T-cell (primary cell): ENCODE measurements at regions not wholly inside any gene's neighbourhood (a gene's known extent, or its start where the extent isn't known, plus 50 kb on each side); places are given as distances from the start of the nearest gene placed in this dataset.

Source experiments
- ATAC-seq, 4 experiments: fragments of 200-7000 bp in 3 of 4; fragments of 150-1000 bp in 1 of 4; cut with Tn5 transposase; replicated peaks in 1 of 4; 1 replicate in 3 of 4; 2 replicates in 1 of 4; pipeline ENCODE4 v1.10.0; 2021; ENCODE audit warnings: moderate library complexity in 3 of 4, mild to moderate bottlenecking in 2 of 4, moderate number of reproducible peaks in 1 of 4
- CTCF ChIA-PET, 2 donors: fragments of 300-600 bp; sonication (Branson Sonifier 250); formaldehyde crosslinking; loops; one replicate each; lab custom pipeline; 2022; ENCODE audit warnings: antibody characterized with exemption in 2 of 2; lab: Charles Lee
- POLR2A ChIA-PET, 2 donors: fragments of 300-600 bp; sonication (Branson Sonifier 250); formaldehyde crosslinking; loops; one replicate each; lab custom pipeline; 2022; ENCODE audit warnings: antibody characterized with exemption in 2 of 2; lab: Charles Lee
- DNase-seq, 35 experiments: peaks; one replicate each; pipeline versions ENCODE4 v3.0.0 to v3.0.0-alpha.2; 2013 to 2023
- H3K27ac ChIP-seq: one replicate; pipeline ENCODE4 v1.5.1; 2013; ENCODE audit warnings: low read length
- H3K27me3 ChIP-seq, 2 experiments: replicated peaks in 1 of 2; 1 replicate in 1 of 2; 2 replicates in 1 of 2; pipeline versions ENCODE4 v1.6.1 to v1.7.0; 2013; ENCODE audit warnings: low read length in 1 of 2, mixed read lengths in 1 of 2; ENCODE audit not compliant: control insufficient read depth in 2 of 2, insufficient read depth in 2 of 2; ENCODE audit errors: extremely low read depth in 1 of 2
- H3K36me3 ChIP-seq, 2 donors: 1 replicate in 1 of 2; 2 replicates in 1 of 2; pipeline versions ENCODE4 v1.6.1 to v1.7.0; 2013; ENCODE audit warnings: low read length in 1 of 2; ENCODE audit not compliant: control insufficient read depth in 2 of 2, insufficient read depth in 1 of 2; ENCODE audit errors: extremely low read depth in 1 of 2
- H3K4me1 ChIP-seq, 2 experiments: 1 replicate in 1 of 2; 2 replicates in 1 of 2; pipeline versions ENCODE4 v1.6.1 to v1.7.0; 2013; ENCODE audit warnings: low read length in 2 of 2, mixed read lengths in 1 of 2; ENCODE audit not compliant: insufficient read depth in 2 of 2, control insufficient read depth in 1 of 2; ENCODE audit errors: extremely low read depth in 1 of 2
- H3K4me3 ChIP-seq, 2 donors: 1 replicate in 1 of 2; 2 replicates in 1 of 2; pipeline versions ENCODE4 v1.5.1 to v1.7.0; 2013; ENCODE audit warnings: mild to moderate bottlenecking in 2 of 2, low read length in 1 of 2, moderate library complexity in 1 of 2; ENCODE audit not compliant: control insufficient read depth in 1 of 2; ENCODE audit errors: extremely low read depth in 1 of 2
- H3K9me3 ChIP-seq: 2 replicates; pipeline ENCODE4 v1.7.0; 2013
- H3K27ac Mint-ChIP-seq, 2 donors: one replicate each; pipeline ENCODE4 v1.8.0; 2020 to 2021; ENCODE audit warnings: mild to moderate bottlenecking in 2 of 2, mixed read lengths in 2 of 2
- H3K27me3 Mint-ChIP-seq, 2 donors: one replicate each; pipeline ENCODE4 v1.8.0; 2021 to 2022; ENCODE audit warnings: mixed read lengths in 2 of 2
- H3K36me3 Mint-ChIP-seq: one replicate; pipeline ENCODE4 v1.8.0; 2021; ENCODE audit warnings: mixed read lengths
- H3K4me1 Mint-ChIP-seq, 3 donors: one replicate each; pipeline ENCODE4 v1.8.0; 2020 to 2022; ENCODE audit warnings: mixed read lengths in 3 of 3, mild to moderate bottlenecking in 1 of 3
- H3K4me3 Mint-ChIP-seq, 3 donors: one replicate each; pipeline ENCODE4 v1.8.0; 2020 to 2022; ENCODE audit warnings: mild to moderate bottlenecking in 3 of 3, mixed read lengths in 3 of 3, moderate library complexity in 3 of 3
- H3K9me3 Mint-ChIP-seq, 3 donors: one replicate each; pipeline ENCODE4 v1.8.0; 2020 to 2022; ENCODE audit warnings: mixed read lengths in 3 of 3
- WGBS: methylation state at CpG from one replicate; pipeline ENCODE4 v1.1.5; 2013; ENCODE audit warnings: missing lambda C conversion rate; ENCODE audit not compliant: insufficient coverage; 5-methylcytosine and 5-hydroxymethylcytosine counted together

GRCh38 chr3:30069056-30069455 is 537.3 kb upstream of the TGFBR2 start:
- WGBS = no CpG with 5 or more reads among the region's 2 CpGs
- Histone ChIP-seq H3K4me1 (no peaks in the 10 kb centered on the region), H3K36me3 (no peaks in the 10 kb centered on the region), H3K27ac (no peak overlapping the region), H3K27me3 (peaks cover 0 to 7% of the 10 kb centered on the region in 2 experiments), H3K9me3 (no peaks in the 10 kb centered on the region), H3K4me3 (no peak overlapping the region)
- Mint-ChIP-seq H3K36me3 (no peaks in the 10 kb centered on the region), H3K27me3 (peaks cover 14 to 15% of the 10 kb centered on the region in 2 donors), H3K9me3 (peaks cover 0 to 6% (median 0%) of the 10 kb centered on the region in 3 donors), H3K4me3 (no peak overlapping the region), H3K27ac (no peak overlapping the region), H3K4me1 (no peaks in the 10 kb centered on the region)
- ChIA-PET CTCF (no interaction called here), POLR2A (no interaction called here)
- ATAC-seq (no peak), DNase-seq (no peak)

GRCh38 chr3:30073040-30073439 is 533.4 kb upstream of the TGFBR2 start:
- no peak overlapping the region for H3K27ac Mint-ChIP-seq
- Histone ChIP-seq H3K9me3 (no peaks in the 10 kb centered on the region), H3K4me3 (no peak overlapping the region), H3K27ac (no peak overlapping the region), H3K4me1 (no peaks in the 10 kb centered on the region), H3K27me3 (no peaks in the 10 kb centered on the region), H3K36me3 (no peaks in the 10 kb centered on the region)
- POLR2A ChIA-PET = interaction anchor here in 1 of 2 donors (0.6 kb wide), 1 partner anchor 12 kb away, joined by 4 read pairs; no protein-coding TSS in a partner anchor
- H3K9me3 Mint-ChIP-seq = no peaks in the 10 kb centered on the region
- CTCF ChIA-PET = no interaction called here
- ATAC-seq (no peak), DNase-seq (no peak)
- no peaks in the 10 kb centered on the region for H3K4me1 Mint-ChIP-seq
- no peak overlapping the region for H3K4me3 Mint-ChIP-seq
- H3K27me3 Mint-ChIP-seq = no peaks in the 10 kb centered on the region
- no peaks in the 10 kb centered on the region for H3K36me3 Mint-ChIP-seq

- Mint-ChIP-seq H3K27ac (no peak overlapping the region), H3K36me3 (no peaks in the 10 kb centered on the region), H3K4me1 (no peaks in the 10 kb centered on the region), H3K4me3 (no peak overlapping the region), H3K9me3 (no peaks in the 10 kb centered on the region), H3K27me3 (no peaks in the 10 kb centered on the region)
- WGBS = no CpG with 5 or more reads among the region's 1 CpG
- Histone ChIP-seq H3K4me3 (no peak overlapping the region), H3K9me3 (no peaks in the 10 kb centered on the region), H3K27me3 (no peaks in the 10 kb centered on the region), H3K36me3 (no peaks in the 10 kb centered on the region), H3K27ac (no peak overlapping the region), H3K4me1 (no peaks in the 10 kb centered on the region)
- ChIA-PET CTCF (interaction anchor here in 1 of 2 donors (0.6 to 0.7 kb wide), 2 partner anchors 383 to 1582 kb away, joined by 5 read pairs; no protein-coding TSS in a partner anchor), POLR2A (no interaction called here)
- DNase-seq (no peak), ATAC-seq (no peak)
Measured at GRCh38 chr3:30073622-30074021, 532.8 kb upstream of the TGFBR2 start.

- H3K36me3 Mint-ChIP-seq = no peaks in the 10 kb centered on the region
- H3K27ac Mint-ChIP-seq = no peak overlapping the region
- no peaks in the 10 kb centered on the region for H3K4me1 ChIP-seq
- no peaks in the 10 kb centered on the region for H3K9me3 ChIP-seq
- WGBS = no CpG with 5 or more reads among the region's 2 CpGs
- H3K27ac ChIP-seq = no peak overlapping the region
- ChIA-PET CTCF (no interaction called here), POLR2A (no interaction called here)
- no peaks in the 10 kb centered on the region for H3K27me3 ChIP-seq
- no peak overlapping the region for H3K4me3 ChIP-seq
- no peaks in the 10 kb centered on the region for H3K4me1 Mint-ChIP-seq
- H3K4me3 Mint-ChIP-seq = no peak overlapping the region
- ATAC-seq = no peak
- no peaks in the 10 kb centered on the region for H3K36me3 ChIP-seq
- H3K27me3 Mint-ChIP-seq = no peaks in the 10 kb centered on the region
- H3K9me3 Mint-ChIP-seq = no peaks in the 10 kb centered on the region
- DNase-seq = no peak
Measured at GRCh38 chr3:30075514-30075913, 530.9 kb upstream of the TGFBR2 start.

GRCh38 chr3:30076899-30077298 is 529.5 kb upstream of the TGFBR2 start:
- no peak overlapping the region for H3K27ac Mint-ChIP-seq
- no peaks in the 10 kb centered on the region for H3K36me3 Mint-ChIP-seq
- H3K36me3 ChIP-seq = no peaks in the 10 kb centered on the region
- H3K4me1 Mint-ChIP-seq = no peaks in the 10 kb centered on the region
- H3K9me3 ChIP-seq = no peaks in the 10 kb centered on the region
- no peak overlapping the region for H3K4me3 Mint-ChIP-seq
- no peaks in the 10 kb centered on the region for H3K27me3 ChIP-seq
- ChIA-PET CTCF (no interaction called here), POLR2A (no interaction called here)
- H3K4me1 ChIP-seq = no peaks in the 10 kb centered on the region
- DNase-seq (no peak), ATAC-seq (no peak)
- H3K9me3 Mint-ChIP-seq = no peaks in the 10 kb centered on the region
- H3K27ac ChIP-seq = no peak overlapping the region
- H3K4me3 ChIP-seq = no peak overlapping the region
- no peaks in the 10 kb centered on the region for H3K27me3 Mint-ChIP-seq

GRCh38 chr3:30077746-30078145 is 528.7 kb upstream of the TGFBR2 start:
- no peak overlapping the region for H3K4me3 Mint-ChIP-seq
- ATAC-seq (no peak), DNase-seq (no peak)
- H3K27ac Mint-ChIP-seq = no peak overlapping the region
- POLR2A ChIA-PET = interaction anchor here (0.6 to 0.7 kb wide), 2 partner anchors 22 to 636 kb away, joined by 3 read pairs; no protein-coding TSS in a partner anchor
- Histone ChIP-seq H3K9me3 (no peaks in the 10 kb centered on the region), H3K4me3 (no peak overlapping the region), H3K27me3 (no peaks in the 10 kb centered on the region), H3K27ac (no peak overlapping the region), H3K36me3 (no peaks in the 10 kb centered on the region), H3K4me1 (no peaks in the 10 kb centered on the region)
- peaks cover 0 to 4% of the 10 kb centered on the region in 2 donors for H3K27me3 Mint-ChIP-seq
- H3K36me3 Mint-ChIP-seq = no peaks in the 10 kb centered on the region
- no peaks in the 10 kb centered on the region for H3K9me3 Mint-ChIP-seq
- H3K4me1 Mint-ChIP-seq = no peaks in the 10 kb centered on the region
- CTCF ChIA-PET = interaction anchor here in 1 of 2 donors (1.6 kb wide), 1 partner anchor 242 kb away, joined by 3 read pairs; no protein-coding TSS in a partner anchor
- no CpG with 5 or more reads among the region's 2 CpGs for WGBS

GRCh38 chr3:30078736-30079135 is 527.7 kb upstream of the TGFBR2 start:
- H3K4me1 Mint-ChIP-seq = no peaks in the 10 kb centered on the region
- DNase-seq (no peak), ATAC-seq (no peak)
- 92% methylated on average over 2 of the region's 2 CpGs for WGBS
- no peak overlapping the region for H3K27ac Mint-ChIP-seq
- H3K27me3 Mint-ChIP-seq = peaks cover 0 to 4% of the 10 kb centered on the region in 2 donors
- Histone ChIP-seq H3K36me3 (no peaks in the 10 kb centered on the region), H3K9me3 (no peaks in the 10 kb centered on the region), H3K27me3 (no peaks in the 10 kb centered on the region), H3K4me1 (no peaks in the 10 kb centered on the region), H3K4me3 (no peak overlapping the region), H3K27ac (no peak overlapping the region)
- POLR2A ChIA-PET = no interaction called here
- H3K4me3 Mint-ChIP-seq = no peak overlapping the region
- CTCF ChIA-PET = interaction anchor here in 1 of 2 donors (1.6 kb wide), 1 partner anchor 241 kb away, joined by 3 read pairs; no protein-coding TSS in a partner anchor
- H3K36me3 Mint-ChIP-seq = no peaks in the 10 kb centered on the region
- no peaks in the 10 kb centered on the region for H3K9me3 Mint-ChIP-seq
